Hepatocyte (in vitro differentiated cells): ENCODE measurements at regions not wholly inside any gene's neighbourhood (a gene's known extent, or its start where the extent isn't known, plus 50 kb on each side); places are given as distances from the start of the nearest gene placed in this dataset.

Experiments used
- DNase-seq: peaks from one replicate; pipeline ENCODE4 v3.0.0-alpha.2; 2016; ENCODE audit warnings: low spot score
- H2AFZ ChIP-seq: fragments of 200-600 bp; sonication (generic); 2 replicates; pipeline ENCODE4 v1.6.0; 2016; ENCODE audit warnings: antibody characterized with exemption, mild to moderate bottlenecking
- H3K27ac ChIP-seq: fragments of 200-600 bp; sonication (generic); 2 replicates; pipeline ENCODE4 v1.5.1; 2016; ENCODE audit warnings: mild to moderate bottlenecking
- H3K27me3 ChIP-seq: fragments of 200-600 bp; sonication (generic); 2 replicates; pipeline ENCODE4 v1.6.1; 2016
- H3K36me3 ChIP-seq: fragments of 200-600 bp; sonication (generic); replicated peaks from 2 replicates; pipeline ENCODE4 v1.5.1; 2016; ENCODE audit warnings: low read depth; ENCODE audit not compliant: insufficient read depth
- H3K4me1 ChIP-seq: fragments of 200-600 bp; sonication (generic); 2 replicates; pipeline ENCODE4 v1.5.1; 2016; ENCODE audit warnings: mild to moderate bottlenecking, moderate library complexity; ENCODE audit not compliant: insufficient read depth
- H3K4me2 ChIP-seq: fragments of 200-600 bp; sonication (generic); 2 replicates; pipeline ENCODE4 v1.6.0; 2016
- H3K4me3 ChIP-seq: fragments of 200-600 bp; sonication (generic); 2 replicates; pipeline ENCODE4 v1.5.1; 2016; ENCODE audit warnings: mild to moderate bottlenecking
- H3K79me2 ChIP-seq: fragments of 200-600 bp; sonication (generic); 2 replicates; pipeline ENCODE4 v1.6.0; 2017; ENCODE audit warnings: mild to moderate bottlenecking
- H3K9me2 ChIP-seq: fragments of 200-600 bp; sonication (generic); replicated peaks from 2 replicates; pipeline ENCODE4 v1.6.0; 2017; ENCODE audit warnings: mild to moderate bottlenecking; ENCODE audit not compliant: insufficient read depth
- H3K9me3 ChIP-seq: fragments of 200-600 bp; sonication (generic); 2 replicates; pipeline ENCODE4 v1.5.1; 2016; ENCODE audit warnings: low read depth, mild to moderate bottlenecking
- H4K20me1 ChIP-seq: fragments of 200-600 bp; sonication (generic); 2 replicates; pipeline ENCODE4 v1.6.0; 2016; ENCODE audit warnings: mild to moderate bottlenecking; ENCODE audit not compliant: insufficient read depth, poor library complexity, severe bottlenecking
- CTCF ChIP-seq: fragments of 200-600 bp; sonication (generic); IDR thresholded peaks from 2 replicates; pipeline ENCODE4 v1.5.1; 2016; ENCODE audit warnings: antibody characterized with exemption, mild to moderate bottlenecking; ENCODE audit not compliant: poor library complexity
- EZH2 ChIP-seq: fragments of 200-600 bp; sonication (generic); IDR thresholded peaks from 2 replicates; pipeline ENCODE4 v1.6.1; 2016; ENCODE audit warnings: antibody characterized with exemption, mild to moderate bottlenecking, borderline replicate concordance
- EZH2phosphoT487 ChIP-seq: fragments of 200-600 bp; sonication (generic); IDR thresholded peaks from one replicate; pipeline ENCODE4 v1.6.1; 2018; ENCODE audit warnings: antibody characterized with exemption, mild to moderate bottlenecking, low read depth, moderate library complexity; ENCODE audit not compliant: unreplicated experiment, severe bottlenecking
- WGBS: methylation state at CpG from one replicate; pipeline ENCODE4 v1.1.6; 2016; ENCODE audit warnings: low lambda C conversion rate; ENCODE audit errors: missing lambda C conversion rate; 5-methylcytosine and 5-hydroxymethylcytosine counted together

GRCh38 chr11:24390762-24391161 is 106.1 kb upstream of the LUZP2 start:
- Histone ChIP-seq H4K20me1 (no peaks in the 10 kb centered on the region), H3K4me1 (no peaks in the 10 kb centered on the region), H3K79me2 (no peaks in the 10 kb centered on the region), H3K9me2 (no peaks in the 10 kb centered on the region), H3K4me3 (no peak overlapping the region), H3K27me3 (no peaks in the 10 kb centered on the region), H3K27ac (no peak overlapping the region), H3K36me3 (no peaks in the 10 kb centered on the region), H3K9me3 (no peaks in the 10 kb centered on the region), H3K4me2 (no peak overlapping the region), H2AFZ (no peak overlapping the region)
- 97% methylated on average over 1 of the region's 1 CpG for WGBS
- TF ChIP-seq CTCF: no peak
- TF ChIP-seq EZH2: no peak
- no peak for TF ChIP-seq EZH2phosphoT487
- DNase-seq: no peak

GRCh38 chr11:24391167-24391566 is 105.7 kb upstream of the LUZP2 start:
- 49% methylated on average over 3 of the region's 3 CpGs for WGBS
- no peak for TF ChIP-seq EZH2phosphoT487
- TF ChIP-seq EZH2: no peak
- H3K4me3 ChIP-seq: no peak overlapping the region
- no peaks in the 10 kb centered on the region for H3K4me1 ChIP-seq
- DNase-seq: peak; percentile 37
- no peak overlapping the region for H3K4me2 ChIP-seq
- no peaks in the 10 kb centered on the region for H3K36me3 ChIP-seq
- H3K9me2 ChIP-seq: no peaks in the 10 kb centered on the region
- no peaks in the 10 kb centered on the region for H3K79me2 ChIP-seq
- H2AFZ ChIP-seq: no peak overlapping the region
- H3K27ac ChIP-seq: no peak overlapping the region
- no peaks in the 10 kb centered on the region for H3K9me3 ChIP-seq
- no peaks in the 10 kb centered on the region for H4K20me1 ChIP-seq
- no peaks in the 10 kb centered on the region for H3K27me3 ChIP-seq

GRCh38 chr11:24400059-24400665 is 96.7 kb upstream of the LUZP2 start:
- no peaks in the 10 kb centered on the region for H3K79me2 ChIP-seq
- no peak overlapping the region for H2AFZ ChIP-seq
- 85% methylated on average over 10 of the region's 10 CpGs for WGBS
- H3K4me1 ChIP-seq: no peaks in the 10 kb centered on the region
- TF ChIP-seq EZH2phosphoT487: no peak
- TF ChIP-seq CTCF: no peak
- TF ChIP-seq EZH2: no peak
- no peaks in the 10 kb centered on the region for H3K9me2 ChIP-seq
- DNase-seq: no peak
- no peaks in the 10 kb centered on the region for H3K36me3 ChIP-seq
- H4K20me1 ChIP-seq: no peaks in the 10 kb centered on the region
- H3K9me3 ChIP-seq: no peaks in the 10 kb centered on the region
- no peak overlapping the region for H3K4me3 ChIP-seq
- no peak overlapping the region for H3K4me2 ChIP-seq
- H3K27me3 ChIP-seq: no peaks in the 10 kb centered on the region
- no peak overlapping the region for H3K27ac ChIP-seq

- H3K27me3 ChIP-seq: no peaks in the 10 kb centered on the region
- no peak overlapping the region for H3K27ac ChIP-seq
- no peaks in the 10 kb centered on the region for H3K9me2 ChIP-seq
- H3K36me3 ChIP-seq: no peaks in the 10 kb centered on the region
- TF ChIP-seq CTCF: no peak
- no peak for TF ChIP-seq EZH2
- no peak for TF ChIP-seq EZH2phosphoT487
- no peaks in the 10 kb centered on the region for H3K79me2 ChIP-seq
- H3K4me2 ChIP-seq: no peak overlapping the region
- H3K4me1 ChIP-seq: no peaks in the 10 kb centered on the region
- H2AFZ ChIP-seq: no peak overlapping the region
- no peak overlapping the region for H3K4me3 ChIP-seq
- no peaks in the 10 kb centered on the region for H3K9me3 ChIP-seq
- DNase-seq: no peak
- no peaks in the 10 kb centered on the region for H4K20me1 ChIP-seq
- WGBS: 78% methylated on average over 6 of the region's 6 CpGs
These were observed 90.5 kb upstream of the LUZP2 start for GRCh38 chr11:24406389-24406788.
